ENCODE measurements at regions not wholly inside any gene's neighbourhood (a gene's known extent, or its start where the extent isn't known, plus 50 kb on each side); places are given as distances from the start of the nearest gene placed in this dataset.

- TF ChIP-seq CTCF (IDR thresholded peaks at IDR 0.05 in 2 of 3, conservative IDR thresholded peaks at IDR 0.05 in 1 of 3; ENCODE audit: control insufficient read depth in 2 of 3, extremely low read depth in 1 of 3, insufficient read depth in 1 of 3, low read depth in 3 of 3, low read length in 3 of 3) (no peak), RAD21 (IDR thresholded peaks at IDR 0.05; ENCODE audit: insufficient read depth, low read depth, low read length) (no peak), JUNB (IDR thresholded peaks at IDR 0.05) (no peak), ATF2 (IDR thresholded peaks at IDR 0.05; ENCODE audit: low read length) (no peak), DPF2 (IDR thresholded peaks at IDR 0.05) (no peak), CEBPB (IDR thresholded peaks at IDR 0.05; ENCODE audit: borderline replicate concordance in 1 of 2, low read depth in 2 of 2, low read length in 2 of 2) (no peak), SREBF2 (IDR thresholded peaks at IDR 0.05; ENCODE audit: low read length) (no peak), SIN3A (IDR thresholded peaks at IDR 0.05; ENCODE audit: low read depth, low read length) (no peak), NFYB (IDR thresholded peaks at IDR 0.05; ENCODE audit: insufficient read depth, low read depth, low read length) (no peak), ATF7 (IDR thresholded peaks at IDR 0.05; ENCODE audit: low read depth) (no peak)
These were observed 66.4 kb upstream of the ATP6AP2 start for GRCh38 chrX:40514376-40514775.
